GM20000 (cell line): ENCODE measurements at regions not wholly inside any gene's neighbourhood (a gene's known extent, or its start where the extent isn't known, plus 50 kb on each side); places are given as distances from the start of the nearest gene placed in this dataset.

Experiments used
- DNase-seq: peaks from one replicate; pipeline ENCODE4 v3.0.0; 2012; ENCODE audit warnings: low spot score
- CTCF ChIP-seq: IDR thresholded peaks from 2 replicates; pipeline ENCODE4 v1.5.1; 2012; ENCODE audit warnings: mild to moderate bottlenecking, control low read depth; ENCODE audit errors: extremely low read depth, missing control alignments

GRCh38 chr1:68954841-68955240, 458.0 kb upstream of the DEPDC1 start:
- DNase-seq, result no peak
- TF ChIP-seq CTCF, result no peak

GRCh38 chr1:68955424-68955823, 458.5 kb upstream of the DEPDC1 start:
- no peak for TF ChIP-seq CTCF
- DNase-seq, result no peak

GRCh38 chr1:68958958-68959357, 462.1 kb upstream of the DEPDC1 start:
- no peak for TF ChIP-seq CTCF
- DNase-seq, result no peak

- no peak for TF ChIP-seq CTCF
- DNase-seq, result no peak
These were observed 462.7 kb upstream of the DEPDC1 start for GRCh38 chr1:68959461-68960030.

GRCh38 chr1:68961143-68961542, 464.3 kb upstream of the DEPDC1 start:
- no peak for DNase-seq
- TF ChIP-seq CTCF, result no peak

GRCh38 chr1:68963353-68963752, 466.5 kb upstream of the DEPDC1 start:
- TF ChIP-seq CTCF, result no peak

GRCh38 chr1:68969441-68969840, 472.6 kb upstream of the DEPDC1 start:
- TF ChIP-seq CTCF, result no peak
- DNase-seq, result no peak

More at GRCh38 chr1:68963353-68963752, 466.5 kb upstream of the DEPDC1 start:
- DNase-seq, result no peak
